DND-41 (cell line): ENCODE measurements at regions not wholly inside any gene's neighbourhood (a gene's known extent, or its start where the extent isn't known, plus 50 kb on each side); places are given as distances from the start of the nearest gene placed in this dataset.

Experiments
- ATAC-seq: fragments of 200-7000 bp; cut with Tn5 transposase; 3 replicates; pipeline ENCODE4 v1.9.1; 2021; ENCODE audit warnings: low read depth; ENCODE audit not compliant: insufficient read depth
- DNase-seq: peaks from one replicate; pipeline ENCODE4 v3.0.0-alpha.2; 2020
- H2AFZ ChIP-seq: 2 replicates; pipeline ENCODE4 v1.6.0; 2012; ENCODE audit warnings: low read depth, low read length
- H3K27ac ChIP-seq: 2 replicates; pipeline ENCODE4 v1.5.1; 2012; ENCODE audit warnings: low read length, inconsistent platforms
- H3K27me3 ChIP-seq: fragments of 200-600 bp; sonication (generic); 2 replicates; pipeline ENCODE4 v1.6.0; 2012; ENCODE audit warnings: low read length, mild to moderate bottlenecking, inconsistent platforms; ENCODE audit not compliant: insufficient read depth, poor library complexity
- H3K36me3 ChIP-seq: 2 replicates; pipeline ENCODE4 v1.5.1; 2012; ENCODE audit warnings: low read length, inconsistent platforms; ENCODE audit not compliant: insufficient read depth
- H3K4me1 ChIP-seq: 2 replicates; pipeline ENCODE4 v1.5.1; 2012; ENCODE audit warnings: mild to moderate bottlenecking, low read length; ENCODE audit not compliant: insufficient read depth
- H3K4me2 ChIP-seq: 2 replicates; pipeline ENCODE4 v1.6.0; 2012; ENCODE audit warnings: mild to moderate bottlenecking, moderate library complexity, low read length, inconsistent platforms; ENCODE audit not compliant: insufficient read depth
- H3K4me3 ChIP-seq, 2 experiments: fragments of 200-600 bp in 1 of 2; shearing (Covaris generic) in 1 of 2; 2 replicates each; pipeline ENCODE4 v1.5.1; 2012 to 2016; ENCODE audit warnings: inconsistent platforms in 2 of 2, low read length in 2 of 2, mild to moderate bottlenecking in 2 of 2, low read depth in 1 of 2, moderate library complexity in 1 of 2
- H3K79me2 ChIP-seq: 2 replicates; pipeline ENCODE4 v1.6.0; 2012; ENCODE audit warnings: low read length, inconsistent platforms; ENCODE audit not compliant: insufficient read depth
- H3K9ac ChIP-seq: 2 replicates; pipeline ENCODE4 v1.6.0; 2012; ENCODE audit warnings: low read depth, mild to moderate bottlenecking, inconsistent platforms, low read length, moderate library complexity
- H3K9me3 ChIP-seq: 2 replicates; pipeline ENCODE4 v1.5.1; 2012; ENCODE audit warnings: low read length, moderate library complexity, mild to moderate bottlenecking, inconsistent platforms; ENCODE audit not compliant: insufficient read depth, severe bottlenecking
- H4K20me1 ChIP-seq: 2 replicates; pipeline ENCODE4 v1.6.0; 2012; ENCODE audit warnings: low read length; ENCODE audit not compliant: insufficient read depth
- EZH2 ChIP-seq: IDR thresholded peaks from 3 replicates; pipeline ENCODE4 v1.6.1; 2012; ENCODE audit warnings: borderline replicate concordance, low read depth, mild to moderate bottlenecking, moderate library complexity, low read length, inconsistent platforms; ENCODE audit not compliant: severe bottlenecking
- TF ChIP-seq, protein P1 (sequence below): IDR thresholded peaks from 2 replicates; pipeline ENCODE4 v1.5.1; 2012; ENCODE audit warnings: borderline replicate concordance, low read length, moderate library complexity, mild to moderate bottlenecking; ENCODE audit not compliant: poor library complexity, severe bottlenecking; ENCODE audit errors: extremely low read depth

DNA sequence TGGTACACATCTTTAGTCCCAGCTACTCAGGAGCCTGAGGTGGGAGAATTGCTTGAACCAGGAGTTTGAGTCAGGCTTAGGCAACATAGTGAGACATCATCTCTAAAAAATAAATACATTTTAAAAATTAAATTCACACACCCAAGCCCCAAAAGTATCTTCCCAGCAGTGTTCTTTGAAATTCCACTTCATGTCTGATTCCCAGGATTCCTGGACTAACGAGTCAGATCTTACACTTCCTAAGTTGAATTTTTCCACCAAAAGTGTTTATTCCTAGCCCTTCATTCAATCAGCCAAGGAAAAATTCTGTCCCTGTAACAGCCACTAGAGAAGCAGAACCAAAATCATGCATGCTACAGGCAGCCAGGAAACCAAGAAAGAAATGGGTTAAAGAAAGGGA is 970.9 kb downstream of the EFNA5 start:
- Histone ChIP-seq H3K4me2 (no peak overlapping the region), H2AFZ (no peak overlapping the region), H3K4me1 (no peaks in the 10 kb centered on the region), H3K79me2 (no peaks in the 10 kb centered on the region), H3K27ac (no peak overlapping the region), H3K36me3 (no peaks in the 10 kb centered on the region), H4K20me1 (no peaks in the 10 kb centered on the region), H3K9me3 (no peaks in the 10 kb centered on the region), H3K9ac (no peak overlapping the region), H3K27me3 (no peaks in the 10 kb centered on the region), H3K4me3 (no peak overlapping the region)
- ATAC-seq (no peak), DNase-seq (no peak)
- TF ChIP-seq EZH2: no peak
- TF ChIP-seq, protein P1, sequence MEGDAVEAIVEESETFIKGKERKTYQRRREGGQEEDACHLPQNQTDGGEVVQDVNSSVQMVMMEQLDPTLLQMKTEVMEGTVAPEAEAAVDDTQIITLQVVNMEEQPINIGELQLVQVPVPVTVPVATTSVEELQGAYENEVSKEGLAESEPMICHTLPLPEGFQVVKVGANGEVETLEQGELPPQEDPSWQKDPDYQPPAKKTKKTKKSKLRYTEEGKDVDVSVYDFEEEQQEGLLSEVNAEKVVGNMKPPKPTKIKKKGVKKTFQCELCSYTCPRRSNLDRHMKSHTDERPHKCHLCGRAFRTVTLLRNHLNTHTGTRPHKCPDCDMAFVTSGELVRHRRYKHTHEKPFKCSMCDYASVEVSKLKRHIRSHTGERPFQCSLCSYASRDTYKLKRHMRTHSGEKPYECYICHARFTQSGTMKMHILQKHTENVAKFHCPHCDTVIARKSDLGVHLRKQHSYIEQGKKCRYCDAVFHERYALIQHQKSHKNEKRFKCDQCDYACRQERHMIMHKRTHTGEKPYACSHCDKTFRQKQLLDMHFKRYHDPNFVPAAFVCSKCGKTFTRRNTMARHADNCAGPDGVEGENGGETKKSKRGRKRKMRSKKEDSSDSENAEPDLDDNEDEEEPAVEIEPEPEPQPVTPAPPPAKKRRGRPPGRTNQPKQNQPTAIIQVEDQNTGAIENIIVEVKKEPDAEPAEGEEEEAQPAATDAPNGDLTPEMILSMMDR: no peak

DNA sequence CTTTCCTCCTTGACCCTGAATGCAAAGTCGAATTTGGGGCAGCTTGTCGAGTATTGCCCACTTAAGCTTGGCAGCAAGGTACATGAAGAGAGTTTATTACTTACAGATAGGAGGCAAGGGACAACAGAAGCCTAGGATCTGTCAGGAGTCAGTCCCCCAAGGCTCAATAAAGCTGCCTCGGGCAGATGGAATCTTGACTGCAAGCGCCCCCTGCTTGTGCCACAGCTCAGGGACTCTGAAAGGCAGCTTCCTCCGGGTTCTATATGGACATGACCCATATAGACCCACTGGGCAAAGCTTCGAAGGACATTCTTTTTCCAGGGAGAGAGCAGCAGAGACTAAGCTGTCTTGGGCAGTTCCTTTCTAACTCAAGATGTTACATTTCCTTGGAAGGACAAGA is 971.5 kb downstream of the EFNA5 start:
- H3K27me3 ChIP-seq: no peaks in the 10 kb centered on the region
- no peaks in the 10 kb centered on the region for H3K9me3 ChIP-seq
- ATAC-seq (no peak), DNase-seq (no peak)
- no peaks in the 10 kb centered on the region for H3K36me3 ChIP-seq
- H3K9ac ChIP-seq: no peak overlapping the region
- H3K79me2 ChIP-seq: no peaks in the 10 kb centered on the region
- H4K20me1 ChIP-seq: no peaks in the 10 kb centered on the region
- H3K4me2 ChIP-seq: no peak overlapping the region
- H3K27ac ChIP-seq: no peak overlapping the region
- H2AFZ ChIP-seq: no peak overlapping the region
- no peak overlapping the region for H3K4me3 ChIP-seq
- no peaks in the 10 kb centered on the region for H3K4me1 ChIP-seq
- TF ChIP-seq, protein P1: no peak
- no peak for TF ChIP-seq EZH2

DNA sequence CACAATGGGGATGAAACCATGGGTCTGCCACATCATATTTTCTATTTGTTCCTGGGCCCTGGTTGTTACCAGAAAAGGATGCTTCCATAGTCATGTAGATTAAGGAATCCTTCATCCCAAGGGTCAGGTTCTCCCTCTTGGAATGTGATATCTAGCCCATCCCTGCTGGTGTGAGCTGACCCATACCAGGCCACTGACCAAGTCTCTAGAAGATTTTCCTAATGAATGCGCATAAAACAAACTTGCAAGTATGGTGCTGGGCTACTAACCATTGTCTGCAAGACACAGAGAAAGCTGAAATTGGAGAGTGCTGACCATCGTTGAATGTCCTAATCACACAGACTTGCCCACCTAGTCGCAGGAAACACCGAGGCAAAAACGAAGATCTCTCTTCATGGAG is 972.6 kb downstream of the EFNA5 start:
- H3K79me2 ChIP-seq: no peaks in the 10 kb centered on the region
- no peak for DNase-seq

DNA sequence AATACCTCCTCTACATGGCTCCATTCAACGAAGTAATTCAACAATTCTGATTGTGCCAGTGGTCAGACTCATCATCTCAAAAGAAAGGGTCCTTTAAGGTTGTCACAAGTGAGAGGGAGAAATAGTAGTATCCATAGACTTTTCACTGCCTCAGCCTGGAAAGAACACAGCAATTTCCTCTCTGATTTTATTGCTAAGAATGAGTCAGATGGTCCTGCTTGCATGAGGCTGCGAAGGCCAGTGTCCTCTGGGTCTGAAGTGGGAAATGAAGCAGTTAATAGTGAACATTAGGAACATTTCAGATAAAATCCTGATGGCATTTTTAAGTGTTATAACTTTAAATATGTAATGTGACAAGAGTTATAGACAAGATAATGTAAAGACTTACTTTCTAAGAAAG is 979.0 kb downstream of the EFNA5 start:
- Histone ChIP-seq H3K4me3 (no peak overlapping the region), H3K9me3 (no peaks in the 10 kb centered on the region), H3K36me3 (no peaks in the 10 kb centered on the region), H3K9ac (no peak overlapping the region), H3K4me1 (no peaks in the 10 kb centered on the region), H3K4me2 (no peak overlapping the region), H3K27me3 (no peaks in the 10 kb centered on the region), H2AFZ (no peak overlapping the region), H4K20me1 (no peaks in the 10 kb centered on the region), H3K79me2 (no peaks in the 10 kb centered on the region), H3K27ac (no peak overlapping the region)
- DNase-seq (no peak), ATAC-seq (no peak)
- TF ChIP-seq EZH2: no peak
- TF ChIP-seq, protein P1: no peak

More for the DNA sequence above, 972.6 kb downstream of the EFNA5 start:
- no peak for ATAC-seq
- H3K4me1 ChIP-seq: no peaks in the 10 kb centered on the region
- H3K36me3 ChIP-seq: no peaks in the 10 kb centered on the region
- H3K9me3 ChIP-seq: no peaks in the 10 kb centered on the region
- TF ChIP-seq, protein P1: no peak
- no peak overlapping the region for H3K27ac ChIP-seq
- no peak overlapping the region for H3K4me2 ChIP-seq
- H3K27me3 ChIP-seq: no peaks in the 10 kb centered on the region
- H3K9ac ChIP-seq: no peak overlapping the region
- H2AFZ ChIP-seq: no peak overlapping the region
- no peak overlapping the region for H3K4me3 ChIP-seq
- H4K20me1 ChIP-seq: no peaks in the 10 kb centered on the region
